CD4-positive, alpha-beta T cell treated with Interleukin-17A for 1 hour (primary cell): ENCODE measurements at regions not wholly inside any gene's neighbourhood (a gene's known extent, or its start where the extent isn't known, plus 50 kb on each side); places are given as distances from the start of the nearest gene placed in this dataset.

ENCODE experiments used
- DNase-seq: peaks from one replicate; pipeline ENCODE4 v3.0.0-alpha.2; 2020

- no peak for DNase-seq
Observed at GRCh38 chr10:118500477-118501104, 94.9 kb downstream of the PRLHR start.

GRCh38 chr10:118499186-118499585, 96.3 kb downstream of the PRLHR start:
- no peak for DNase-seq

- no peak for DNase-seq
Observed at GRCh38 chr10:118498623-118499022, 96.8 kb downstream of the PRLHR start.

GRCh38 chr10:118497227-118497626, 98.2 kb downstream of the PRLHR start:
- DNase-seq = no peak

GRCh38 chr10:118496525-118496924, 98.9 kb downstream of the PRLHR start:
- no peak for DNase-seq

- DNase-seq = no peak
Observed at GRCh38 chr10:118495499-118495898, 99.9 kb downstream of the PRLHR start.

- DNase-seq = no peak
Observed at GRCh38 chr10:118491055-118491454, 104.4 kb downstream of the PRLHR start.

GRCh38 chr10:118488710-118489497, 106.5 kb downstream of the PRLHR start:
- no peak for DNase-seq

- no peak for DNase-seq
Observed at GRCh38 chr10:118485641-118486040, 109.8 kb downstream of the PRLHR start.

- no peak for DNase-seq
Observed at GRCh38 chr10:118484152-118484871, 111.1 kb downstream of the PRLHR start.

- no peak for DNase-seq
Observed at GRCh38 chr10:118483496-118483895, 112.0 kb downstream of the PRLHR start.

- DNase-seq = no peak
Observed at GRCh38 chr10:118482393-118483331, 112.8 kb downstream of the PRLHR start.

GRCh38 chr10:118481871-118482270, 113.6 kb downstream of the PRLHR start:
- no peak for DNase-seq

- no peak for DNase-seq
Observed at GRCh38 chr10:118475214-118475613, 120.2 kb downstream of the PRLHR start.

GRCh38 chr10:118474111-118474510, 121.3 kb downstream of the PRLHR start:
- DNase-seq = no peak

- DNase-seq = no peak
Observed at GRCh38 chr10:118473305-118473960, 122.0 kb downstream of the PRLHR start.

- DNase-seq = no peak
Observed at GRCh38 chr10:118472415-118473304, 122.8 kb downstream of the PRLHR start.

GRCh38 chr10:118471863-118472262, 123.6 kb downstream of the PRLHR start:
- DNase-seq = no peak

- no peak for DNase-seq
Observed at GRCh38 chr10:118470470-118470869, 125.0 kb downstream of the PRLHR start.

- no peak for DNase-seq
Observed at GRCh38 chr10:118467200-118467599, 125.1 kb upstream of the FAM204A start.

- DNase-seq = no peak
Observed at GRCh38 chr10:118465300-118465874, 123.3 kb upstream of the FAM204A start.
